ENCODE measurements at regions not wholly inside any gene's neighbourhood (a gene's known extent, or its start where the extent isn't known, plus 50 kb on each side); places are given as distances from the start of the nearest gene placed in this dataset.
"Not testable (repeated sequence)": the region's sequence is repeated elsewhere in the genome, so short reads cannot be mapped to it uniquely, and the experiment has no call there.

DNA sequence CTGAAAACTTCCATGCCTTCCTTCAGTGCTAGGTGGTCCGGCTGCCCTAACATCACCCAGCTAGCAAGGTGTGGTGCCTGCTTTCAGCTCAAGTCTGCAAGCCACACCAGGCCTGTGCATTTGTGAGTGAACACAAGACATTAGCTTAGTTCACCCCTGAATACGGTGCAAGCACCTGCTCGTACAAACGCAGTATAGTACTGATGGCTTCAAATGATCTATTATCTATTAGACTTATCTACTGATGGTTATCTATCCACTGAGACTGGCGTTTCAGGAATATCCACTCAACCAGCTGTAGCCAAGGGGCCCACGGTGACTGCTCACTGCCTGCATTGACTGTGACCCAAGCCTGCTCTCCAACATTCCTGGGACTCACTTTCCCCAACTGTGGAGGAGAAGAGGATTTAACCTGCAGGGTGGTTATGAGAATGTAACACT is 155.9 kb downstream of the SHOX start:
- DNase-seq: no peak

DNA sequence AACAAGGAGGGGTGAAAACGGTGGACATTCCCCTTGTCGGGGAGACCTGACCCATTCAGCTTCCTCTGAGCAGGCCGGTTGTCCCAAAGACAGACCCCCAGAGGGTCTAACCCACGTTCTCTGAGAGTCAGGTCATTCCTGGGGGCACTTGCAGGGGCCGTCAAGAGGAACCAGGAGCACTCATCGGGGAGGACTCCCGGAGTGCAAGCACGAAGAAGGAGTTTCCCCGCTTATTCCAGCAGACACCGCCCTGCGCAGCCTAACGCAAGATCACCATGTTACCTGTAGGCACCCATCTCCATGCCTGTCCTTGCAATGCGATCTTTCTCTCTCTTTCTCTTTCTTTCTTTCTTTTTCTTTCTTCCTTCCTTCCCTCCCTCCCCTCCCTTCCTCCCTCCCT is 154.2 kb downstream of the SHOX start:
- DNase-seq: no peak

DNA sequence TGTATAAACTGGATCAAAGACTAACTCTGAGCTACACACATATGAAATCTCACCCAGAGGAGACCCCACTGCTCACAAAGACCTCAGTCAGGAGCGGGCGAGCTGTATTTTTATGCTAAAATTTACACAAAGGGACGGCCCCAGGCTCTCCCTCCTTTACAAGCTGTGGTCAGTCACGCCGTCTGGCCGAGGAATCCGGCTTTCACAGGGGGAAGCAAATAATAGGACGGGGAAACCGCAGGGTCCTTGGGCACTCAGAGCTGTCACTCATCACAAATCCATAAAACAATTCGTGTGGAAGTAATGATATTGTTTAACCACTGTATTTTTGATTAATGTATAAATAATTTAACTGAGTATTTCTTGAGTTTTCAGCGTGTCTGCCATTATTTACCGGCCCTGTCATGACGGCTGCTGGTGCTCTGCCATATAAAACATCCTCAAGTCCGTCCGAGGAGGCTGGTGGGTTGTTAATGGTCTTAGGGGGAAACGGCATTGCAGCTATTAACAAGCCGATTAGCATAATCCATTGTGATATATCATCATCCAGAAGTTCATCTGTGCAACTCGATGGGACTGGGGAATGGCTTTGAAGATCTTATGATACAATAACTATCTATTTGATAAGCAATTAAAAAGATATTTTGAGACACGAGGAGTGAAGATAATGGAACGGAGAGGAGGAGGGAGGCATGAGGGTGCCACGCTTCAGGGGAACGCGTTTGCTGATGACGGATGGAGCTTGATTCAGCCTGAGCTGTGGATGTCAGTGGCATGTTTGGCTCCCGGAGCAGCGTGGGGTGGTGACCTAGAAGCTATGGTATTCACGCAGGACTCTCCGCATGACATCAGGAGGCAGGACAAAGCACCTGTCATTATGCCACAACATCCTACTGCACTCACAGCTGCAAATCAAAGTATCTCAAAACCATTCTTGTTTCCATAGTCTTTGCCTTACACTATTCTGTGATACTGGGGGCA is 150.9 kb downstream of the SHOX start:
- DNase-seq: no peak

DNA sequence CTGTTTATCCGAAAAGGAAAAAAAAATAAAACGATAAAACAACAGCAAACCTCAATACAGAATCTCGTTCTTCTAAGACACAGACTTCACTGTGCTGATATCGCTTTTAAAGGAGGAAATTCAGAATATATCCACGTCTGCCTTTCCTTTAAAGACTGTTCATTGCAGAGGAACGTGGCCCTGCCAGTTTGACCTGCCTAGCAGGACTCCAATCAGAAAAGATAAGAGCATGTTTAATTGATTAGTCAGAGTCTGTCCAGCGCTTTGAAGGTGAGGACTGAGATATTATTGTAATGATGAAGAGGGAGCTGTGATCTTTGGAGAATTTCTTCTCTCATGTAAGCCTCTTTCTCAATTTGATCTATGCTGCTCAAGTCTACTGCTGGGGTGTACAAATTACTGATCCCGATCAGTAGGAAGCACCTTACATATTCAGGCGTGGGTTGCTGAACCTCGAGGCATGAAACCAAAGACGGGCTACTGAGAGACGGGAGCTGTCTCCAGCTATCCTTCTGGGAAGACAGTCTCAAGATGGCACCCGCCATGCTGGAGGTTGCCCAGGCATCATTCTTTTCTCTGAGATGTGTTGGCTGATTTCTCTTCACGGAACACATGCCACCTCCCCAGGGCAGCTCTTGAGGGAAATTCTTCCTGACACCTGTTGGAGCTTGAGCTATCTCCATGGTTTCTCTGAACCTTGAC is 146.1 kb downstream of the SHOX start:
- no peak for DNase-seq

DNA sequence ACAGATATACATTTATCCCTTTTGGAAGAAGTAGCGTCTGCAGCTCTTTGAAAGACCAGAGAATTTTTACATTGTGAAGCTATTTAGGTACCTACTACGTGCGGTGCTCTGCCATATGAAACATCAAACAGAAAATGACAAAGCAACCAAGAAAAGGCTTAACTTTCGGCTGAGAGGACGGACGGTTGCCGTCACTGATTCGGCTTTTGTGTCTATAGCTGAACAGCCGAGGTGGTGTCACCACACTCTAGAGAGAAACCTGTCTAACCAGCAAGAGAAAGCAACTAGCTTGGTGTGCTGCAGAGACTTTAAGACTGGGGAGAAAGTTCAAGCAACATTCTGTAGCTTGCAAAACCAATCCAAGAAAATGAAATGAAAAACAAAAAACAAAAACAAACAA is 145.5 kb downstream of the SHOX start:
- no peak for DNase-seq

DNA sequence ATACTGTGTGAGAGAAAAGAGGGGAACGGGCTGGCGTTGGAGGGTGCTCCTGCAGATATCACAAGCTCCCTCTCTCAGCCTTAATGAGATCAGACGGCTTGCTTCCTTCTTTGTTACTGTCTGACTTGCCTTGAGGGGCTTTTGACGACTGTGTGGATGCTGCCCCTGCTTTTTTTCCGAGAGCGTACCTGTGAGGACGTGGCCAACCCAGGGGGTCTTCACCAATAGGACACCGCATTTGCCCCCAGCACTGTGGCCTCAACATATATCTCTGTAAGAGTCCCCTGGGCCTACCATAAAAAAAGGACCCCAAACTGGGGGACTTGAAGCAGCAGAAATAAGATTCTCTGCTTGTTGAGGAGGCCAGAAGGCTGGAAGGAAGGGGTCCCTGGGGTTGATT is 143.9 kb downstream of the SHOX start:
- no peak for DNase-seq

DNA sequence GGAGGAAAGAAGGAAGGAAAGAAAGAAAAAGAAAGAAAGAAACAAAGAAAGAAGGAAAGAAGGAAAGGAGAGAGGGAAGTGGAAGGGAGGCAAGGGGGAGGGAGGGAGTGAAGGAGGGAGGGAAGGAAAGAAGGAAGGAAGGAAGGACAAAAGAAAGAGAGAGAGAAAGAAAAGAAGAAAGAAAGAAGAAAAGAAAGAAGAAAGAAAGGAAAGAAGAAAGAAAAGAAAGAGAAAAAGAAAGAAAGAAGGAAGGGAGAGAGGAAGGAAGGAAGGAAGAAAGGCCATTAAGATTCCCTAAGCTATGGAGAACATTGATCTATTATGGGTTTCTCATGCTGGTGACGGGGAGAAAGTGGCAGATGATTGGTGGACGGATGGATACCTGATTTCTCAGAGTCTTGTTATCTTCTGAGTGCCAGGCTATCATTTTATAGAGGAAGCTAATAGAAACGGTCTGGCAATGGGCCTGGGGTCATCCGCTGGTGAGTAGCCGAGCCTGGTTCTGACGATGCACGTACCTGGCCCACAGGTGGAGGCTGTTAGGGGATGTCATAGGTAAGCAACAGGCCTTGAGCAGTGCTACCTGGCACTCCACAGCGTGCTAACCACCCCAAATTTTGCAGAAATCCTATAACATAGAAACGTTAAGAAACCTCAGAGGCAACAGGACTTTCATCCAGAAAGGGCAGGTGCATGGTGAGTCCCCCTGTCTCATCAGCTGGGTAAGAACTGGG is 142.9 kb downstream of the SHOX start:
- DNase-seq: no peak

DNA sequence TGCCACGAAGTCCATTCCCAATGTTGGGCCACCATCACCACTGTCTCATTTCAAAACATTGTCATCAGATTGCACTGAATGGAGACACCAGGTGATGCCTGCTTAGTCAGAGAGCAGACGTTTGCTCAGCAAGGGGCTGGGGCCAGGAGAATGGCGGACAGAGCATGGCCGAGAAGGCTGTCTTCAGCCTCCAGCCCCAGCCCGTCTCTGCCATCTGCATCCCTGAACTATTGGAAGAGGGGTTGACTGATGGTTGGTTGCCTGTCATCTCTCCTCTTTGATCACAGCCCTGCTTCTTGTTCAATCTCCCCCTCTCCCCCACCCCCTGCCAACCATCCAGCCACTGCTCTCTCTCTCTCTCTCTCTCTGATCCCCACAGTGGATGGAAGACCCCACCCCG is 140.9 kb downstream of the SHOX start:
- DNase-seq: no peak

DNA sequence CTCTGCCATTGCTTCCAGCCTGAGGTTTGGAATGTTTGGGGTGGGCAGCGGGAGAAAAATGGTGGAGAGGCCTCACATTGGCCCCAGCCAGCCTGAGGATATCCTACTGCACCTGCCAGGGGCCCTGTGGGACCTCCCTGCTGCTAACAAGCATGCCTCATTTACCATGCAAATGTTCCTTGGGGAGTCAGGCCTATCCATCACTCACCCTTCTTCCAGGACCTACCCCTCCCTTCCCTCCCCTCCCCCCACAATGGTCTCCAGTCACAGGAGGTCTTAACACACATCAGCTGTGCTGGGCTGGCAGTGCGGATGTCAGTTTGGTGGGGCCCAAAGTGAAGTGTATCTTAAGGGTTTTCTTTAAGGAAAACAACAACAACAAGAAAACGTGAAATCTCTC is 139.2 kb downstream of the SHOX start:
- DNase-seq: no peak

DNA sequence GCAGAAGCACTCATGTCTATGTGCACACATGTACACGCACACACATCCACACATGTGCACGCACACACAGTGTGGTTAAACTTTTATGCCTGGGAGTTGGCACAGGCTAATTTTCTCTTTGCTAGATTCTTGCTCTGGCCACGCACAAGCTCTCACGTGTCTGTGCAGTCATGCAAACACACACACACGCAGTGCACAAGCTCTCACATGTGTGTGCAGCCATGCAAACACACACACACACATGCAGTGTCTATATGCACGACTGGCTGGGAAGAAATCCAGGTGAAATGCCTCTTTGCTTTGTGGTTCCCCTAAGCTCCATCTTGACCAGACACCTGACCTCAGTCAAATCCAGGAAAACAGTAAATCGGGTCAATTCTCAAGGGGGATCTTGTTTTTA is 138.0 kb downstream of the SHOX start:
- DNase-seq: no peak

DNA sequence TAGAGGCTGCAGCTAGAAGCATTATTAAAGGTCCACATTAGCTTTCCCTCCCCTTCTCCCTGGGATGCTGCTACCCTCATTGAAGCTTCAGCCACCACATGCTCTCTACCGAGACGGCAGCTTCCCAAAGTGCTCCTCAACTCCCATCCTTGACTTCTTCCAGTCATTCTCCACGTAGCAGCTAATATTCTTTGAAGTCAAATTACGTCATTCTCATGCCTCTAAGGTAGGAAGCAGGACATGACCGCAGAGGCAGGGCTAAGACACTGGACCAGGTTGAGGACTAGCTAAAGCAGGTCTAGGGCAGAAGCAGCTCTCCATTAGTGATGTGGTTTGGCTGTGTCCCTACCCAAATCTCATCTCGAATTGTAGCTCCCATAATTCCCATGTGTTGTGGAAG is 128.3 kb downstream of the SHOX start:
- no peak for DNase-seq

DNA sequence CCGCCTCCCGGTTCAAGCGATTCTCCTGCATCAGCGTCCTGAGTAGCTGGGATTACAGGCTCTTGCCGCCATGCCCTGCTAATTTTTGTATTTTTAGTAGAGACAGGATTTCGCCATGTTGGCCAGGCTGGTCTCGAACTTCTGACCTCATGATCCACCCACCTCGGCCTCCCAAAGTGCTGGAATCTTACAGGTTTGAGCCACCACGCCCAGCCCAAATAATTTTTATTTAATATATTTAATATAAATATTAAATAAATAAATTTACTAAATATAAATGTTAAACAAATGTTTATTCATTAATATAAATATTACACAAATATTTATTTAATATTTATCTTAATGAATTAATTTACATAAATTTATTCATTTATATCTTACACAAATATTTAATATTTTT is 120.2 kb downstream of the SHOX start:
- DNase-seq: no peak

DNA sequence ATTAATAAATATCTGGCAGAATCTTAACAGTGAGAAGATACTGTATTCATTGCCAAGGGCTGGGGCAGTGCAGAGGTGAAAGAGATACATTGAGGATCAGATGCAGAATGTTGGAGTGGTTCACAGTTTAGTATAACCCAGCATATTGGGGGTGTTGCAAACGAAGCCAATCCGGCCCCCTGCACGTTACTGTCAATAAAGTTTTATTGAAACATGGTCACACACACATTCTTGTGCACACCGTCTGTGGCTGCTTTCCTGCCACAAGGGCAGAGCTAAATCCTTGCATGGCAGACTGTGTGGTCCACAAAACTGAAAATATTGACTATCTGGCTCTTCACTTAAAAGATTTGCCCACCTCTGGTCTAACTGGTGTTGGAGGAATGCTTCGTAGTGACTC is 119.7 kb downstream of the SHOX start:
- no peak for DNase-seq

DNA sequence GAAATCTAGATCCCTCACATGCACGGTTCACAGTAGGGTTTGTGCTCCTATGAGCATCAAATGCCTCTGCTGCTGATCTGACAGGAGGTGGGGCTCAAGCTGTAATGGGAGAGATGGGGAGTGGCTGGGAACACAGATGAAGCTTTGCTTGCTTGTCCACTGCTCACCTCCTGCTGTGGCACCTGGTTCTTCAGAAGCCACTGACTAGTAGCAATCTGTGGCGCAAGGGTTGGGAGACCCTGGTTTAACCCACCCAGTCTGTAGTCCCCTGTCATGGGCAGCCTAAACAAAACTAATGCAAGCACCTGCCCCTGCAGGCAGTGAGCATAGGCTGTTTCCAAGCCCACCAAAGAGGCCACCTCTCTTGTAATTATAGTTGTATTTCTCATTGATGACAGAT is 116.6 kb downstream of the SHOX start:
- no peak for DNase-seq

DNA sequence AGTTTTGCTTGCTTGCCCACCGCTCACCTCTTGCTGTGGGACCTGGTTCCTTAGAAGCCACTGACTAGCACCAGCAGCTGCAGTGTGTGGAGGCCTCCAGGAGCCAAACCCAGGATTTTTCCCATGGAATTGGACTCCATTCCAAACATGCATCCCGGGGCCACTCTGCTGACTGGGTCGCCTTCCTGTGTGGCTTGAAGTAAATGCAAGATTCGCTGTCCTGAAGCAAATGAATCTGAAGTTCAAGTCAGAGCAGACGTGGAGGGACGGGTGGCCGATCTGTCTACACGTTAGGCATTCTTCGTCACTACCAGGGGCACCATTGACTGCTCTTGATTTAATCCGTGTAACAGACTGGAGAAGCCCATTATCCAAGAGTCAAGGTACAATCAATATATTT is 109.0 kb downstream of the SHOX start:
- no peak for DNase-seq

DNA sequence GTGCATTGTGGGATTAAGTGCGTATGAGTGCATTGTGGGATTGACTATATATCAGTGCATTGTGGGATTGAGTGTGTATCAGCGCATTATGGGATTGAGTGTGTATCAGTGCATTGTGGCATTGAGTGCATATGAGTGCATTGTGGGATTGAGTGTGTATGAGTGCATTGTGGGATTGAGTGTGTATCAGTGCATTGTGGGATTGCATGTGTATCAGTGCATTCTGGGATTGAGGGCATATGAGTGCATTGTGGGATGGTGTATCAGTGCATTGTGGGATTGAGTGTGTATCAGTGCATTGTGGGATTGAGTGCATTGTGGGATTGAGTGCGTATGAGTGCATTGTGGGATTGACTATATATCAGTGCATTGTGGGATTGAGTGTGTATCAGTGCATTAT is 106.4 kb downstream of the SHOX start:
- DNase-seq: not testable (repeated sequence)

DNA sequence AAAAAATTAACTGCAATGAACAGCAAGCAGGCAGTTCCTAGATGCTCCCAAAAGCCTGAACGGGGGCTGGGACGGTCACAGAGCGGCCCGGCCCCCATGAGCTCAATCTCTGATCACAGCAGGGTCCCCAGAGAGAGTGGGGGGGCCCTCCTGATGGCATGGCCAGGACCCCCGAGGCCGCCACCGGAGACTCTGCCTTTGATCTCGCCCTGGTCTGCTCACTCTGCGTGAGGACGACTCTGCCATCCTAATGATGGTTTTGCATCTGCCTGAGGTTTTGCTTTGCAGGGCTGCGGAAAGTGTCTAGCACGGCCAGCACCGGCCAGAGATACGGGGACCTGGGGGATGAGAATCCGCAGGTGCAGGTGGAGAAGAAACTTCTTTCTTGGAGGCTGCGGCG is 103.8 kb downstream of the SHOX start:
- no peak for DNase-seq

DNA sequence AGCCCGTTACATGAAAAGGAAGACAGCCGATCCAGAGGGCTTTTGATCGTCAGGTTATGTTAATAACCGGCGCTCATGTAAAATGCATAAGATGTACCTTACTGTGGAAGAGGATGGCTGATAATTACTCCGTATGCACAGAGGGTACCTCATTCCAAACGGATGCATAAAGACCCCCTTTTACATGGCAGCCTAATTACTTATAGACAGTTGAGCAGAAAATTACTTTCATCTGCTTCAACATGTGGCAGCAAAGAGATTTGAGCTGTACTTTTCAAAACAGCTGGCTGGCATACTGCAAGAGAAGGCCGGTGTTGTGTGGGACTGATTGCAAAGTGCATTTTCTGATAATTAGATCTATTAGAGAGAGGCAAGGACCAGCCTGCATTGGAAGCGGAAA is 103.4 kb downstream of the SHOX start:
- no peak for DNase-seq

DNA sequence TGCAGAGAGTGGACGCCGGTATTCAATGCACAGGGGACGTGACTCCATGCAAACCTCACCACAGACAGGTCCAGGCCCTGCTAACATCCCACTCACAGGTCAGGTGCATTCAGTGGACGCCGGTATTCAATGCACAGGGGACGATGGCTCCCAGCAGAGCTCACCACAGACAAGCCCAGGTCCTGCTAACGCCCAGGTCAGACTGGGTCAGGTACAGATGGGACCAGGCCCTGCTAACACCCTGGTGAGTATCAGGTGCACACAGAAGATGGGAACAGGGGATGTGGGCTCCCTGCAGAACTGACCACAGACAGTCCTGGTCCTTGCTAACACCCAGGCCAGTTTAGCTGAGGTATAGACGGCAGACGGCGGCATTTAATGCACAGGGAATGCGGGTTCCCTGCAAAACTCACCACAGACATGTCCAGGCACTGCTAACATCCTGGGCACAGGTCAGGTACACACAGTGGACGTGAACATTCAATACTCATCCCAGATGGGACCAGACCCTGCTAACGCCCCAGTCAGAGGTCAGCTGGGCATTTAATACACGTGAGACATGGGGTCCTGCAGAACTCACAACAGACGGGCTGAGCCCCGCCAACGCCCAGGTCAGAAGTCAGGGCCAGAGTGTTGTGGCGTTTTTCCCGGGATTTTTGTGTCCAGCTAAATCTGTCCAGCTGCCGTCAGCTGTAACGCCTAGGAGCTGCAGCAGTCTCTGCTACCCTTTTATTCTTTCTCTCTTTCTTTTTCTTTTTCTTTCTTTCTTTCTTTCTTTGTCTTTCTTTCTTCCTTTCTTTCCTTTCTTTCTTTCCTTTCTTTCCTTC is 99.2 kb downstream of the SHOX start:
- no peak for DNase-seq

DNA sequence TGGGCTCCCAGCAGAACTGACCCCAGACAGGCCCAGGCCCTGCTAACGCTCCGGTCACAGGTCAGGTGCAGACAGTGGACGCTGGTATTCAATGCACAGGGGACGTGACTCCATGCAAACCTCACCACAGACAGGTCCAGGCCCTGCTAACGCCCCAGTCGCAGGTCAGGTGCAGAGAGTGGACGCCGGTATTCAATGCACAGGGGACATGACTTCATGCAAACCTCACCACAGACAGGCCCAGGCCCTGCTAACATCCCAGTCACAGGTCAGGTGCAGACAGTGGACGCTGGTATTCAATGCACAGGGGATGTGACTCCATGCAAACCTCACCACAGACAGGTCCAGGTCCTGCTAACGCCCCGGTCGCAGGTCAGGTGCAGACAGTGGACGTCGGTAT is 98.5 kb downstream of the SHOX start:
- DNase-seq: not testable (repeated sequence)

DNA sequence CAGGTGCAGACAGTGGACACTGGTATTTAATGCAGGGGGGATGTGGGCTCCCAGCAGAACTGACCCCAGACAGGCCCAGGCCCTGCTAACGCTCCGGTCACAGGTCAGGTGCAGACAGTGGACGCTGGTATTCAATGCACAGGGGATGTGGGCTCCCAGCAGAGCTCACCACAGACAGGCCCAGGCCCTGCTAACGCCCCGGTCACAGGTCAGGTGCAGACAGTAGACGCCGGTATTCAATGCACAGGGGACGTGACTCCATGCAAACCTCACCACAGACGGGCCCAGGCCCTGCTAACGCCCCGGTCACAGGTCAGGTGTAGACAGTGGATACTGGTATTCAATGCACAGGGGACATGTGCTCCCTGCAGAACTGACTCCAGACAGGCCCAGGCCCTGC is 98.0 kb downstream of the SHOX start:
- DNase-seq: not testable (repeated sequence)

DNA sequence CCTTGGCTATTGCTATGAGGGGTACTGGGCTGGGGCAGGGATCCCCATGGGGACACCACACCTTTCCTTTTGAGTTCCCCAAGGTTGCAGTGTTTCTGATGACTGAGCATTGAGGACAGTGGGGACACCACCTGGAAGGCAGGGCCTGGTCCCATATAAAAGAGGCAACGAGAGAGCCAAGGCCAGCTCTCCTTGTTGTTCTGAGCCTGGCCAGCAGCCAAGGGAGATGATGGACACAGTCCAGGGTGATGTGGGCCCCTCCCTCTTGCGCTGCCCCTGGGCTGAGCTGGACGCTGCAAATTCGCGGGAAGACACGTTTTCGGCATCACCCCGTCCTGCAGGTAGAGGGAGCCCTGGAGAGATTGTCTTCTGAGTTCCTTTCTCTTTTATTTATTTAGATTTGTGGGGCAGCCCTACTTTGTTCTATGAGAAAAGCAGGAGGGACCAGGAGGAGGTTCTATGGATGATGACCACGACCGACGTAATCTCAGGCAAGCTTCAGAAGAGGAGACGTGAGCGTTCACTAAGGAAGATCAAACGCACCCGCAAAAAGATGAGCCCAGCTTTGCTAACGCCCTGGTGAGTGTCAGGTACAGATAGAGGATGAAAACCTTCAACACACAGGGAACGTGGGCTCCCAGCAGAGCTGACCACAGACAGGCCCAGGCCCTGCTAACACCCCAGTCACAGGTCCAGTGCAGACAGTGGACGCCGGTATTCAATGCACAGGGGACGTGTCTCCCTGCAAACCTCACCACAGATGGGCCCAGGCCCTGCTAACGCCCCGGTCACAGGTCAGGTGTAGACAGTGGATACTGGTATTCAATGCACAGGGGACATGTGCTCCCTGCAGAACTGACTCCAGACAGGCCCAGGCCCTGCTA is 97.4 kb downstream of the SHOX start:
- no peak for DNase-seq

Data from CD4-positive, alpha-beta T cell treated with Interferon alpha-2 for 1 hour (primary cell).